ENCODE measurements at regions not wholly inside any gene's neighbourhood (a gene's known extent, or its start where the extent isn't known, plus 50 kb on each side); places are given as distances from the start of the nearest gene placed in this dataset.
"Not testable (repeated sequence)": the region's sequence is repeated elsewhere in the genome, so short reads cannot be mapped to it uniquely, and the experiment has no call there.

- peak; percentile 19 for DNase-seq
These were observed 82.9 kb downstream of the ZNF737 start for GRCh38 chr19:20482721-20483120.

GRCh38 chr19:20481736-20482135 lies 83.8 kb downstream of the ZNF737 start:
- no peak for DNase-seq

GRCh38 chr19:20479483-20479882 lies 86.1 kb downstream of the ZNF737 start:
- no peak for DNase-seq

- no peak for DNase-seq
These were observed 86.6 kb downstream of the ZNF737 start for GRCh38 chr19:20478936-20479335.

- peak; percentile 95 for DNase-seq
These were observed 92.7 kb downstream of the ZNF737 start for GRCh38 chr19:20472854-20473253.

- no peak for DNase-seq
These were observed 94.2 kb downstream of the ZNF737 start for GRCh38 chr19:20471431-20471830.

GRCh38 chr19:20470345-20471135 lies 95.0 kb downstream of the ZNF737 start:
- DNase-seq: no peak

GRCh38 chr19:20466638-20466990 lies 99.0 kb downstream of the ZNF737 start:
- not testable (repeated sequence) for DNase-seq

GRCh38 chr19:20465922-20466637 lies 99.5 kb downstream of the ZNF737 start:
- not testable (repeated sequence) for DNase-seq

- peak; percentile 27 for DNase-seq
These were observed 112.1 kb downstream of the ZNF737 start for GRCh38 chr19:20453425-20453935.

GRCh38 chr19:20444202-20444885 lies 121.2 kb downstream of the ZNF737 start:
- DNase-seq: no peak

GRCh38 chr19:20432266-20432842 lies 133.2 kb downstream of the ZNF737 start:
- DNase-seq: not testable (repeated sequence)

- no peak for DNase-seq
These were observed 133.8 kb downstream of the ZNF737 start for GRCh38 chr19:20431826-20432225.

GRCh38 chr19:20423381-20424197 lies 142.0 kb downstream of the ZNF737 start:
- DNase-seq: peak; percentile 85

GRCh38 chr19:20422216-20423205 lies 143.1 kb downstream of the ZNF737 start:
- no peak for DNase-seq

GRCh38 chr19:20416661-20417060 lies 148.9 kb downstream of the ZNF737 start:
- DNase-seq: no peak

- peak; percentile 88 for DNase-seq
These were observed 151.5 kb downstream of the ZNF737 start for GRCh38 chr19:20414120-20414519.

GRCh38 chr19:20413705-20414104 lies 151.9 kb downstream of the ZNF737 start:
- no peak for DNase-seq

- DNase-seq: no peak
These were observed 152.7 kb downstream of the ZNF737 start for GRCh38 chr19:20412846-20413245.

GRCh38 chr19:20397292-20397691 lies 168.3 kb downstream of the ZNF737 start:
- DNase-seq: no peak

GRCh38 chr19:20388706-20389225 lies 176.8 kb downstream of the ZNF737 start:
- DNase-seq: no peak
